ENCODE measurements at regions not wholly inside any gene's neighbourhood (a gene's known extent, or its start where the extent isn't known, plus 50 kb on each side); places are given as distances from the start of the nearest gene placed in this dataset.
A peak's percentile ranks its signal among the peaks of the same experiment; 100 is the strongest.

DNA sequence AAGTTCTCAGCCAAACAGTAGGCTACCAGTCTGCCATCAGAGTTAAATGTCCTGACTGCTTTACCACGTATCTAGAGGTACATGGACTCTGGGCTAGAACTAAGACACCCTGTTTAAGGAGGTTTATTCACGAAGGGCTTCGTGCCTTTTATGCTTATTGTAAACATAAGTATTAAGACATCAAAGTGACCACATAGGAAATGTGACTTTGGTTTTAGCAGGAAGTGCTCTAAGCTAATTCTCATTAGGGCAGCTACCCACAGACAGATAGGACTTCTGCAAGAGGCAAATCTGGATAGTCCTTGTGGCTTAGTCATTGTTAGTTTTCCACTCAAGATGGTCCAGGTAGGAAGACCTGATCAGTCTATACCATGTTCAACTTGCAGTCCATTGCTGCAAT lies 233.3 kb upstream of the MGAT5 start:
- DNase-seq (ENCODE audit: low read depth), result no peak
- TF ChIP-seq, protein P1, sequence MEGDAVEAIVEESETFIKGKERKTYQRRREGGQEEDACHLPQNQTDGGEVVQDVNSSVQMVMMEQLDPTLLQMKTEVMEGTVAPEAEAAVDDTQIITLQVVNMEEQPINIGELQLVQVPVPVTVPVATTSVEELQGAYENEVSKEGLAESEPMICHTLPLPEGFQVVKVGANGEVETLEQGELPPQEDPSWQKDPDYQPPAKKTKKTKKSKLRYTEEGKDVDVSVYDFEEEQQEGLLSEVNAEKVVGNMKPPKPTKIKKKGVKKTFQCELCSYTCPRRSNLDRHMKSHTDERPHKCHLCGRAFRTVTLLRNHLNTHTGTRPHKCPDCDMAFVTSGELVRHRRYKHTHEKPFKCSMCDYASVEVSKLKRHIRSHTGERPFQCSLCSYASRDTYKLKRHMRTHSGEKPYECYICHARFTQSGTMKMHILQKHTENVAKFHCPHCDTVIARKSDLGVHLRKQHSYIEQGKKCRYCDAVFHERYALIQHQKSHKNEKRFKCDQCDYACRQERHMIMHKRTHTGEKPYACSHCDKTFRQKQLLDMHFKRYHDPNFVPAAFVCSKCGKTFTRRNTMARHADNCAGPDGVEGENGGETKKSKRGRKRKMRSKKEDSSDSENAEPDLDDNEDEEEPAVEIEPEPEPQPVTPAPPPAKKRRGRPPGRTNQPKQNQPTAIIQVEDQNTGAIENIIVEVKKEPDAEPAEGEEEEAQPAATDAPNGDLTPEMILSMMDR (IDR thresholded peaks at IDR 0.05; ENCODE audit: insufficient read depth, low read depth, low read length, missing control alignments), result no peak
- no peak overlapping the region for H3K4me3 ChIP-seq (ENCODE audit: low read length)

- TF ChIP-seq, protein P1 (IDR thresholded peaks at IDR 0.05; ENCODE audit: insufficient read depth, low read depth, low read length, missing control alignments), result no peak
- H3K4me3 ChIP-seq (ENCODE audit: low read length), result no peak overlapping the region
- no peak for DNase-seq (ENCODE audit: low read depth)
These were observed 231.9 kb upstream of the MGAT5 start for GRCh38 chr2:134021830-134022524.

DNA sequence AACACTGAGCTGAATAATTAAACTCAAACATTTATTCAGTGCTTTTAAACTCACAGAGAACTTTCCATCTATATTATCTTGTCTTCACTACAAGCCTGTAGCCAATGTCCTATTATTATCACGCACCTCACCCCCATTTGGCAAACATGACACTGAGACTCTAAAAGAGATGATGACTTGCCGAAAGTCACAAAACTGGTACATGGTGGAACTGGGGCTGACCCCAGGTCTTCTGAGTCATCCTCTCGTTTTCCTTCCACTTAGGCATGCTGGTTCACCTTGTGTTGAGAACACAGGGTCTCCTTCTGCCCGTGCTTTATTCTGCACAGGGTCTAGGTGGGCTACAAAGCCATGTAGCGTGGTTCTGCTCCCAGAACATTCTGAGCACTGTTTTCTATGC lies 230.0 kb upstream of the MGAT5 start:
- no peak overlapping the region for H3K4me3 ChIP-seq (ENCODE audit: low read length)
- DNase-seq (ENCODE audit: low read depth), result no peak
- TF ChIP-seq, protein P1 (IDR thresholded peaks at IDR 0.05; ENCODE audit: insufficient read depth, low read depth, low read length, missing control alignments), result no peak

DNA sequence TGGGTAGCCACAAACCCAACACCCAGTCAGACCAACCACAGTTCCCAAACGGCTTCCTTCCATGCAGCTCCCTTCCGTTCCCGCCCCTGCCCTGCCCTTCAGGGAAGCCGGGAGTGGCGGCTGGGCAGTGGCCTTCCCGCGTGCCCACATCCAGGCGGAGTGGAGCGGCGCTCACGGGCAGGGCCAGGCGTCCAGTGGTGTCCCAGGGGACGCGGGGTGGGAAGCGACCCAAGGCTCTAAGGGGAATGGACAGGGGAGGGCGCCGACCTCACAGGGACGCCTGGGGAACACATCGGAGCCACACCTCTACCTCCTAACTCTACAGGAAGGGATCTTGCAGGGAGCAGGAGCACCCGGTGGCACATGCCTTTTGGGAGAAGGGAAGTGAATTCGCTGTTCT lies 225.9 kb upstream of the MGAT5 start:
- TF ChIP-seq, protein P1 (IDR thresholded peaks at IDR 0.05; ENCODE audit: insufficient read depth, low read depth, low read length, missing control alignments), result no peak
- peak; percentile 5 for DNase-seq (ENCODE audit: low read depth)
- no peak overlapping the region for H3K4me3 ChIP-seq (ENCODE audit: low read length)

DNA sequence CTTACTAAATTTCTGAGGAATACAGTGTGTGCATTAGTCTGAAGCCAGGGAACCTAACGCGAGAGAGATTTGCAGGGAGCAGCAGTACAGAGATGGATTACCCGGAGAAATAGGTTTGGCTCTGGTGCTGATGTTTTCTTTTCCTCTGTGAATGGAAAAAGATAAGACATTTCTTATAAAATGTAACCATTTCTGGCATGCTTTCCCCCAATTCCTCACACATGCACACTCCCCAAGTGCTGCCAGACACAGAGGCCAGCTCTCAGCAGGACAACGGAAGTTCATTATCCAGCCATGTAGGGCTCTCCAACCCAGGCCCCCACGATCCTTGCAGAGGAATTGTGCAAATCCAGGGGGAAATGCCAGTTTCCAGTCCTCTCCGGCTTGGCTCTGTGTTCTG lies 224.5 kb upstream of the MGAT5 start:
- TF ChIP-seq, protein P1 (IDR thresholded peaks at IDR 0.05; ENCODE audit: insufficient read depth, low read depth, low read length, missing control alignments), result no peak
- no peak for DNase-seq (ENCODE audit: low read depth)
- H3K4me3 ChIP-seq (ENCODE audit: low read length), result no peak overlapping the region

GRCh38 chr2:134031539-134031938 lies 222.3 kb upstream of the MGAT5 start:
- no peak for DNase-seq (ENCODE audit: low read depth)
- no peak overlapping the region for H3K4me3 ChIP-seq (ENCODE audit: low read length)
- TF ChIP-seq, protein P1 (IDR thresholded peaks at IDR 0.05; ENCODE audit: insufficient read depth, low read depth, low read length, missing control alignments), result no peak

Measured in epithelial cell of esophagus (primary cell).